OCI-LY7 (cell line): ENCODE measurements at regions not wholly inside any gene's neighbourhood (a gene's known extent, or its start where the extent isn't known, plus 50 kb on each side); places are given as distances from the start of the nearest gene placed in this dataset.

Experiments
- BruUV-seq: library from RNA; stranded (reverse); fragments of 400-500 nt; replicated peaks from 2 replicates; lab custom pipeline; 2021; lab: Mats Ljungman, UMichigan
- CTCF ChIA-PET: fragments of 300-600 bp; sonication (Branson Sonifier 250); formaldehyde crosslinking; loops from one replicate; lab custom pipeline; 2022; ENCODE audit warnings: antibody characterized with exemption; ENCODE audit not compliant: unreplicated experiment; lab: Charles Lee
- POLR2A ChIA-PET: fragments of 300-600 bp; sonication (Branson Sonifier 250); formaldehyde crosslinking; loops from one replicate; lab custom pipeline; 2022; ENCODE audit warnings: antibody characterized with exemption; lab: Charles Lee
- DNase-seq: peaks from one replicate; pipeline ENCODE4 v3.0.0-alpha.2; 2015; ENCODE audit warnings: low spot score
- H2AFZ ChIP-seq: fragments of 200-600 bp; sonication (generic), shearing (Covaris generic); 2 replicates; pipeline ENCODE4 v1.6.1; 2014; ENCODE audit warnings: mild to moderate bottlenecking, antibody characterized with exemption, low read length, moderate library complexity
- H3K27ac ChIP-seq: fragments of 200-600 bp; sonication (generic); 2 replicates; pipeline ENCODE4 v1.5.1; 2014; ENCODE audit warnings: mixed run types, low read depth, mild to moderate bottlenecking, moderate library complexity, low read length, inconsistent platforms; ENCODE audit not compliant: poor library complexity, severe bottlenecking
- H3K36me3 ChIP-seq: fragments of 200-600 bp; sonication (generic); 2 replicates; pipeline ENCODE4 v1.6.1; 2014; ENCODE audit warnings: mild to moderate bottlenecking, antibody characterized with exemption, low read length, moderate library complexity, mixed read lengths; ENCODE audit not compliant: insufficient read depth
- H3K4me1 ChIP-seq: fragments of 200-600 bp; sonication (generic); 2 replicates; pipeline ENCODE4 v1.5.1; 2014; ENCODE audit warnings: mild to moderate bottlenecking, low read length; ENCODE audit not compliant: insufficient read depth, poor library complexity, severe bottlenecking
- H3K4me2 ChIP-seq: fragments of 200-600 bp; sonication (generic); 2 replicates; pipeline ENCODE4 v1.6.1; 2014; ENCODE audit warnings: mild to moderate bottlenecking, low read length
- H3K4me3 ChIP-seq: fragments of 200-600 bp; sonication (generic); 2 replicates; pipeline ENCODE4 v1.5.1; 2014; ENCODE audit warnings: mild to moderate bottlenecking, low read depth, low read length; ENCODE audit not compliant: poor library complexity, severe bottlenecking
- H3K79me2 ChIP-seq: fragments of 200-600 bp; sonication (generic); 2 replicates; pipeline ENCODE4 v1.6.1; 2016; ENCODE audit warnings: low read depth, mild to moderate bottlenecking, low read length, moderate library complexity, mixed read lengths; ENCODE audit not compliant: insufficient read depth
- H3K9me2 ChIP-seq: fragments of 200-600 bp; sonication (generic); 2 replicates; pipeline ENCODE4 v1.6.1; 2016; ENCODE audit warnings: mild to moderate bottlenecking, low read length, mixed read lengths; ENCODE audit not compliant: insufficient read depth
- H3K9me3 ChIP-seq: fragments of 200-600 bp; sonication (generic); 2 replicates; pipeline ENCODE4 v1.6.1; 2014; ENCODE audit warnings: mild to moderate bottlenecking, mixed run types, low read length, mixed read lengths
- H4K20me1 ChIP-seq: fragments of 200-600 bp; sonication (generic); 2 replicates; pipeline ENCODE4 v1.6.1; 2014; ENCODE audit warnings: mild to moderate bottlenecking, antibody characterized with exemption, low read length, moderate library complexity, mixed read lengths; ENCODE audit not compliant: insufficient read depth
- EZH2phosphoT487 ChIP-seq: fragments of 200-600 bp; sonication (generic); IDR thresholded peaks from 2 replicates; pipeline ENCODE4 v1.6.1; 2018; ENCODE audit warnings: low read depth, borderline replicate concordance, mild to moderate bottlenecking, mixed run types, antibody characterized with exemption, low read length, moderate library complexity, mixed read lengths
- intact Hi-C: fragments of 100-400 bp; cut with micrococcal nuclease; formaldehyde crosslinking; loops from one replicate; pipeline ENCODE4 v1.10.0; 2022; ENCODE audit not compliant: unreplicated experiment
- TF ChIP-seq, protein P1 (sequence below): fragments of 200-600 bp; sonication (generic); conservative IDR thresholded peaks from 2 replicates; pipeline ENCODE4 v1.5.1; 2014; ENCODE audit warnings: mild to moderate bottlenecking, antibody characterized with exemption, low read length, moderate library complexity, mixed read lengths

DNA sequence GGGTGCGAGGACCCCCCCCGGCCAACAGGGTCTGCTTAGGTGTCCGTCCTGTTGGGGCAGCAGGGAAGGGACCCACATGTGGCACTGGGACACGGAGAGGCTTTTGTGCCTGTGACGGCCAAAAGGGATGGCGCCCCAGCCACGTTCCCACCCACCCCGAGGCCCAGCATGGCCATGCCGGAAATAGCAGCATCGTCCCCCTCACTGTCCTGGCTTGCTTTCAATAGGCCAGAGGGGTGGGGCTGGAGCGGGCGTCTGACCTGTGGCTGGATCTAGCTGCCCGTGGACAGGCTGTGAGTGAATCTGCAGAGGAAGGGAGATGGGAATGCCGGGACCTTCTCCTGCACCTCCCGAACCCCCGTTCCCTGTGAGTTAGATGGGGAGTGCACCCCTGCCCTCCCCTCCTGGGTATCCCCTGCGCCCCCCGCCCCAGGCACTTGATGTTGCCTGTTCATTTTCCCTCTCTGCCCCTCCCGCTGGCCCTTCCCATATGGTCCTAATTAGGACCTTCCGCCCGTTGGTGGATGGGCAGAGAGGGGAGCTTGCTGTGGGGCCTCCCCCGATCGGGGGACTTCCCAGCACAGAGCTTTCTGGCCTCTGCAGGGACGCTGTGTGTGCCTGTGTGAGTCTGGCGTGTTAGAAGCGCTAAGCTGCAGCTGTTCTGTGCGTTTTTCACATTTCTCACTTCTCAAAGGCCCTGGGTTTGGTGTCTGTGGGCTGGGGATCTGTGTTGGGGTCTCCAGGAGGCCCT lies 292.8 kb downstream of the SEC14L1 start:
- H3K9me2 ChIP-seq, result no peaks in the 10 kb centered on the region
- CTCF ChIA-PET, result interaction anchor here (0.6 to 1.0 kb wide), 3 partner anchors 14 to 102 kb away, joined by 3 to 5 read pairs (median 3); no protein-coding TSS in a partner anchor
- POLR2A ChIA-PET, result interaction anchor here (0.7 to 1.1 kb wide), 5 partner anchors 11 to 41 kb away, joined by 3 to 5 read pairs (median 3); no protein-coding TSS in a partner anchor

DNA sequence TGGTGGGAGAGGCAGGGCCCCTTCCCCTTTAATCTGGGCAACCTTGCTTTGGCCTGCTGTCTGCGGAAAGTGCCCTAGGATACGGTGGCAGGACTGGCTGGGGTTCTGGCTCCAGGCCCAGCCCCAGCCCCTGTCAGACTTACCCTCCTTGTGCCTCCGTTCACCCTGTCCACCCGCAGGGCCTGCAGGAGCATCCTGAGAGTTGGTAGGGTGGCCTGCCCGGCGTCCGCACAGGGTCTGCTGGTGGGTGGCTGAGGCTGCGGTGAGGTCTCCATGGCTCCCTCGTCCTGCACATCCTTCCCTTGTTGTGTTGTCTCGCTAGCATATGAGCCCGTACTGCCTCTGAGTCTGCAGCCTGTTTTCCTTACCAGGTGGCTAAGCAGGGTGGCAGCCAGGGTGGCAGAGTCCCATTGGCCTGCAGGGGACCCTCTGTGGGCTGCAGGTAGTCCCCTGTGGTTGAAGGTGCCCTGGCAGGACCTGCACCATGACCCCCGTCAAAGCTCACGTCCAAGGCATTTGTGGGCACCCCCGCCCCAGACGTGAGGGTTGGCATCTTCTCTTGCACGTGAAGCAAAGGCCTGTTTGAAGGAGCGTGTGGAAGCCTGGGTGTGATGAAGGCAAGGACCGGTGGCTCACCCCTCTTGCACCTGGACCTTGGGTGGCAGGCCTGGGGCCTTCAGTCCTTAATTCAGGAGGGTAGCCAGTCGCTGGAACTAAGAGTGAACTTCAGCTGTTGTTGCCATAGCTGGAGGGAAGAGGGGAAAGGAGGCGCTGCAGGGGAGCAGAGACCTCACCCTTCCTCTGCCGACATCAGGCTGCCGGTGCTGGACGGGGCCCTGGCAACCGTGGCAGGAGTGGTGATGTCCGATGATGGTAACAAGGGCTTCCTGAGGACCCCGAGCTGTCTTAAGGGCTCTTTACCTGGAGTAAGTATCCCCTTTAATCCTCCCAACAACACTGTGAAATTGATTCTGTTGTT lies 293.7 kb downstream of the SEC14L1 start:
- H3K36me3 ChIP-seq, result no peaks in the 10 kb centered on the region
- H3K4me2 ChIP-seq, result peak overlapping the region; percentile 74
- no peak overlapping the region for H3K4me3 ChIP-seq
- no peak overlapping the region for H2AFZ ChIP-seq
- ChIA-PET POLR2A (interaction anchor here (0.7 to 1.1 kb wide), 6 partner anchors 10 to 40 kb away, joined by 3 to 5 read pairs (median 3); no protein-coding TSS in a partner anchor), CTCF (interaction anchor here (0.6 to 1.0 kb wide), 4 partner anchors 13 to 103 kb away, joined by 3 to 5 read pairs (median 3); no protein-coding TSS in a partner anchor)
- no peak for DNase-seq
- H3K4me1 ChIP-seq, result peaks cover 100% of the 10 kb centered on the region
- BruUV-seq, result no TSS peak
- H3K79me2 ChIP-seq, result peaks cover 9% of the 10 kb centered on the region; the same call in 1 of the 2 replicates
- intact Hi-C loops, result no loop called here
- TF ChIP-seq EZH2phosphoT487, result no peak
- TF ChIP-seq, protein P1, sequence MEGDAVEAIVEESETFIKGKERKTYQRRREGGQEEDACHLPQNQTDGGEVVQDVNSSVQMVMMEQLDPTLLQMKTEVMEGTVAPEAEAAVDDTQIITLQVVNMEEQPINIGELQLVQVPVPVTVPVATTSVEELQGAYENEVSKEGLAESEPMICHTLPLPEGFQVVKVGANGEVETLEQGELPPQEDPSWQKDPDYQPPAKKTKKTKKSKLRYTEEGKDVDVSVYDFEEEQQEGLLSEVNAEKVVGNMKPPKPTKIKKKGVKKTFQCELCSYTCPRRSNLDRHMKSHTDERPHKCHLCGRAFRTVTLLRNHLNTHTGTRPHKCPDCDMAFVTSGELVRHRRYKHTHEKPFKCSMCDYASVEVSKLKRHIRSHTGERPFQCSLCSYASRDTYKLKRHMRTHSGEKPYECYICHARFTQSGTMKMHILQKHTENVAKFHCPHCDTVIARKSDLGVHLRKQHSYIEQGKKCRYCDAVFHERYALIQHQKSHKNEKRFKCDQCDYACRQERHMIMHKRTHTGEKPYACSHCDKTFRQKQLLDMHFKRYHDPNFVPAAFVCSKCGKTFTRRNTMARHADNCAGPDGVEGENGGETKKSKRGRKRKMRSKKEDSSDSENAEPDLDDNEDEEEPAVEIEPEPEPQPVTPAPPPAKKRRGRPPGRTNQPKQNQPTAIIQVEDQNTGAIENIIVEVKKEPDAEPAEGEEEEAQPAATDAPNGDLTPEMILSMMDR, result no peak
- H3K27ac ChIP-seq, result peak overlapping the region; percentile 64
- no peaks in the 10 kb centered on the region for H3K9me3 ChIP-seq
- no peaks in the 10 kb centered on the region for H4K20me1 ChIP-seq
- H3K9me2 ChIP-seq, result no peaks in the 10 kb centered on the region

More for the DNA sequence above, 292.8 kb downstream of the SEC14L1 start:
- Histone ChIP-seq H3K79me2 (peaks cover 8% of the 10 kb centered on the region; the same call in 1 of the 2 replicates), H3K4me1 (peaks cover 100% of the 10 kb centered on the region), H3K36me3 (no peaks in the 10 kb centered on the region), H2AFZ (no peak overlapping the region), H3K4me2 (peak overlapping the region; percentile 74), H3K27ac (peak overlapping the region; percentile 64), H4K20me1 (no peaks in the 10 kb centered on the region), H3K9me3 (no peaks in the 10 kb centered on the region), H3K4me3 (no peak overlapping the region)
- no TSS peak for BruUV-seq
- intact Hi-C loops, result no loop called here
- DNase-seq, result peak; percentile 78
- TF ChIP-seq EZH2phosphoT487, result no peak
- TF ChIP-seq, protein P1, result no peak
